ENCODE measurements at regions not wholly inside any gene's neighbourhood (a gene's known extent, or its start where the extent isn't known, plus 50 kb on each side); places are given as distances from the start of the nearest gene placed in this dataset.

- in situ Hi-C loops (cut with HindIII; ENCODE audit: low pct_unique_long_range_greater_than_20kb, low sequenced_read_pairs): no loop called here
- peak; percentile 15 for DNase-seq (ENCODE audit: low read depth)
Observed at GRCh38 chr3:164498917-164499316, 579.4 kb downstream of the SI start.

GRCh38 chr3:164488893-164489292 is 589.4 kb downstream of the SI start:
- DNase-seq (ENCODE audit: low read depth): no peak
- in situ Hi-C loops (cut with HindIII; ENCODE audit: low pct_unique_long_range_greater_than_20kb, low sequenced_read_pairs): no loop called here

GRCh38 chr3:164486150-164486549 is 592.1 kb downstream of the SI start:
- DNase-seq (ENCODE audit: low read depth): no peak
- in situ Hi-C loops (cut with HindIII; ENCODE audit: low pct_unique_long_range_greater_than_20kb, low sequenced_read_pairs): no loop called here

GRCh38 chr3:164479978-164480377 is 598.3 kb downstream of the SI start:
- no peak for DNase-seq (ENCODE audit: low read depth)
- in situ Hi-C loops (cut with HindIII; ENCODE audit: low pct_unique_long_range_greater_than_20kb, low sequenced_read_pairs): no loop called here

GRCh38 chr3:164479406-164479805 is 598.9 kb downstream of the SI start:
- in situ Hi-C loops (cut with HindIII; ENCODE audit: low pct_unique_long_range_greater_than_20kb, low sequenced_read_pairs): no loop called here
- DNase-seq (ENCODE audit: low read depth): no peak

- in situ Hi-C loops (cut with HindIII; ENCODE audit: low pct_unique_long_range_greater_than_20kb, low sequenced_read_pairs): no loop called here
- no peak for DNase-seq (ENCODE audit: low read depth)
Observed at GRCh38 chr3:164478323-164478722, 600.0 kb downstream of the SI start.

GRCh38 chr3:164477403-164477802 is 600.9 kb downstream of the SI start:
- DNase-seq (ENCODE audit: low read depth): no peak
- in situ Hi-C loops (cut with HindIII; ENCODE audit: low pct_unique_long_range_greater_than_20kb, low sequenced_read_pairs): no loop called here

GRCh38 chr3:164476631-164477030 is 601.7 kb downstream of the SI start:
- in situ Hi-C loops (cut with HindIII; ENCODE audit: low pct_unique_long_range_greater_than_20kb, low sequenced_read_pairs): no loop called here
- DNase-seq (ENCODE audit: low read depth): no peak

- in situ Hi-C loops (cut with HindIII; ENCODE audit: low pct_unique_long_range_greater_than_20kb, low sequenced_read_pairs): no loop called here
- no peak for DNase-seq (ENCODE audit: low read depth)
Observed at GRCh38 chr3:164470471-164470870, 607.8 kb downstream of the SI start.

GRCh38 chr3:164468055-164468454 is 610.2 kb downstream of the SI start:
- in situ Hi-C loops (cut with HindIII; ENCODE audit: low pct_unique_long_range_greater_than_20kb, low sequenced_read_pairs): no loop called here

GRCh38 chr3:164467007-164467406 is 611.3 kb downstream of the SI start:
- DNase-seq (ENCODE audit: low read depth): peak; percentile 69
- in situ Hi-C loops (cut with HindIII; ENCODE audit: low pct_unique_long_range_greater_than_20kb, low sequenced_read_pairs): no loop called here

More at GRCh38 chr3:164468055-164468454, 610.2 kb downstream of the SI start:
- peak; percentile 30 for DNase-seq (ENCODE audit: low read depth)

- peak; percentile 10 for DNase-seq (ENCODE audit: low read depth)
- in situ Hi-C loops (cut with HindIII; ENCODE audit: low pct_unique_long_range_greater_than_20kb, low sequenced_read_pairs): no loop called here
Observed at GRCh38 chr3:164465172-164465571, 613.1 kb downstream of the SI start.

GRCh38 chr3:164460851-164461250 is 617.4 kb downstream of the SI start:
- DNase-seq (ENCODE audit: low read depth): no peak
- in situ Hi-C loops (cut with HindIII; ENCODE audit: low pct_unique_long_range_greater_than_20kb, low sequenced_read_pairs): no loop called here

GRCh38 chr3:164459521-164460151 is 618.7 kb downstream of the SI start:
- DNase-seq (ENCODE audit: low read depth): peak; percentile 51
- in situ Hi-C loops (cut with HindIII; ENCODE audit: low pct_unique_long_range_greater_than_20kb, low sequenced_read_pairs): no loop called here

- in situ Hi-C loops (cut with HindIII; ENCODE audit: low pct_unique_long_range_greater_than_20kb, low sequenced_read_pairs): no loop called here
- DNase-seq (ENCODE audit: low read depth): peak; percentile 61
Observed at GRCh38 chr3:164458986-164459385, 619.3 kb downstream of the SI start.

GRCh38 chr3:164453714-164454113 is 624.6 kb downstream of the SI start:
- DNase-seq (ENCODE audit: low read depth): no peak
- in situ Hi-C loops (cut with HindIII; ENCODE audit: low pct_unique_long_range_greater_than_20kb, low sequenced_read_pairs): no loop called here

GRCh38 chr3:164452707-164453106 is 625.6 kb downstream of the SI start:
- in situ Hi-C loops (cut with HindIII; ENCODE audit: low pct_unique_long_range_greater_than_20kb, low sequenced_read_pairs): no loop called here
- no peak for DNase-seq (ENCODE audit: low read depth)

GRCh38 chr3:164451072-164451910 is 627.0 kb downstream of the SI start:
- in situ Hi-C loops (cut with HindIII; ENCODE audit: low pct_unique_long_range_greater_than_20kb, low sequenced_read_pairs): no loop called here
- no peak for DNase-seq (ENCODE audit: low read depth)

GRCh38 chr3:164450276-164450905 is 627.9 kb downstream of the SI start:
- no peak for DNase-seq (ENCODE audit: low read depth)
- in situ Hi-C loops (cut with HindIII; ENCODE audit: low pct_unique_long_range_greater_than_20kb, low sequenced_read_pairs): no loop called here

Measured in Caki2 (cell line).